Epithelial cell of proximal tubule (primary cell): ENCODE measurements at regions not wholly inside any gene's neighbourhood (a gene's known extent, or its start where the extent isn't known, plus 50 kb on each side); places are given as distances from the start of the nearest gene placed in this dataset.

Experiments
- DNase-seq: peaks from one replicate; pipeline ENCODE4 v3.0.0-alpha.2; 2011; ENCODE audit warnings: low read depth
- H3K4me3 ChIP-seq: 2 replicates; pipeline ENCODE4 v1.5.1; 2011; ENCODE audit warnings: low read depth, mild to moderate bottlenecking, low read length
- CTCF ChIP-seq: conservative IDR thresholded peaks from 2 replicates; pipeline ENCODE4 v1.5.1; 2012; ENCODE audit warnings: low read depth, mild to moderate bottlenecking, low read length

GRCh38 chr1:22196041-22196440, 53.1 kb upstream of the WNT4 start:
- TF ChIP-seq CTCF, result no peak
- DNase-seq, result no peak
- no peak overlapping the region for H3K4me3 ChIP-seq

GRCh38 chr1:22196641-22197040, 53.7 kb upstream of the WNT4 start:
- H3K4me3 ChIP-seq, result no peak overlapping the region
- no peak for TF ChIP-seq CTCF
- no peak for DNase-seq

GRCh38 chr1:22197644-22198043, 54.7 kb upstream of the WNT4 start:
- no peak for TF ChIP-seq CTCF
- H3K4me3 ChIP-seq, result no peak overlapping the region
- no peak for DNase-seq

GRCh38 chr1:22201023-22201422, 58.1 kb upstream of the WNT4 start:
- no peak overlapping the region for H3K4me3 ChIP-seq
- TF ChIP-seq CTCF, result no peak
- DNase-seq, result no peak

GRCh38 chr1:22203335-22203734, 60.4 kb upstream of the WNT4 start:
- no peak overlapping the region for H3K4me3 ChIP-seq
- DNase-seq, result no peak
- TF ChIP-seq CTCF, result no peak

- no peak overlapping the region for H3K4me3 ChIP-seq
- DNase-seq, result no peak
- no peak for TF ChIP-seq CTCF
Observed at GRCh38 chr1:22204057-22204840, 61.4 kb upstream of the WNT4 start.
